Effector memory CD4-positive, alpha-beta T cell (primary cell): ENCODE measurements at regions not wholly inside any gene's neighbourhood (a gene's known extent, or its start where the extent isn't known, plus 50 kb on each side); places are given as distances from the start of the nearest gene placed in this dataset.

Experiments
- DNase-seq, 3 donors: peaks; one replicate each; pipeline ENCODE4 v3.0.0-alpha.2; 2020
- H3K27ac ChIP-seq: 2 replicates; pipeline ENCODE4 v1.7.0; 2013; ENCODE audit warnings: mild to moderate bottlenecking, low read length, moderate library complexity; ENCODE audit not compliant: insufficient read depth, poor library complexity, severe bottlenecking
- H3K27me3 ChIP-seq: replicated peaks from 2 replicates; pipeline ENCODE4 v1.7.0; 2013; ENCODE audit warnings: mild to moderate bottlenecking, low read length; ENCODE audit not compliant: insufficient read depth, control insufficient read depth, poor library complexity, severe bottlenecking
- H3K36me3 ChIP-seq: 2 replicates; pipeline ENCODE4 v1.7.0; 2013; ENCODE audit warnings: mild to moderate bottlenecking, low read length, moderate library complexity; ENCODE audit not compliant: control insufficient read depth, insufficient read depth
- H3K4me1 ChIP-seq: 2 replicates; pipeline ENCODE4 v1.7.0; 2013; ENCODE audit warnings: low read length, mild to moderate bottlenecking; ENCODE audit not compliant: control insufficient read depth, insufficient read depth, poor library complexity, severe bottlenecking
- H3K4me3 ChIP-seq: 2 replicates; pipeline ENCODE4 v1.7.0; 2013; ENCODE audit warnings: low read length, low read depth, mild to moderate bottlenecking; ENCODE audit not compliant: insufficient read depth, poor library complexity, severe bottlenecking
- H3K9me3 ChIP-seq: 2 replicates; pipeline ENCODE4 v1.7.0; 2013; ENCODE audit warnings: mild to moderate bottlenecking, low read length, moderate library complexity; ENCODE audit not compliant: control insufficient read depth

DNA sequence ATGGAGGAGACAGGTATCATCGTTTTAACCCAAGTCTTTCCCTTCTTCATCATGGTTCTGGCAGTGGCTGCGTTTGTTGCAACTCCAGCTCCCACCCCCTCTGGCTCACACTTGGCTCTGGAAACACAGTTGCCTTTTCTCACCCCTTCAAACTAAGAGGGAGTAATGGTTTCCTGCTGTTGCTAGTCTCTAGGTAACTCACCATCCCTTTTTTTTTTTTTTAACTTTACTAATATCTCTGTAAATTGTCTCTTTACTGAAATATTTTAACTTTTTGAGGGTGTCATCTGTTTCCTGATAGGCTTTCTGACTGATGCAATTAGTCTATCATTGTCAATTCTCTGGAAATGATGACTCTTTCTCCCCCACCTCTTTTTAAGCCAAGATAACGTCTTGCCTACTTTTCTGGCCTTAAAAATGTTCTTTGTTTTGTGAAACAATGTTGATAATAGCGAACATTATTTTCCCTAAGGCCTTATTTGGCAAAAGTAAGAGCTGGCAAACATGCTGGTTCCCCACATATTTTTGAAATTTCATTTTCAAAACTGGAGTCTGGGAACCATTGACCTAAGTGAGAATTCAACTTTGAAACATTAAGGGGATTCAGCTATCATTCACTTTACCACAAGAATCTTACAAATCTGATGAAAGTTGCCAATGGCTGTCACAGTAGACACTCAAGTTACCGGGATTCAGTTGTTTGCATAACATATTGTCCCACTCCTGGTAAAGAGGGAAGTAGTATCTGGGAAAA is 85.3 kb downstream of the LEPR start:
- no peak for DNase-seq
- H3K9me3 ChIP-seq = no peaks in the 10 kb centered on the region
- no peak overlapping the region for H3K4me3 ChIP-seq
- H3K36me3 ChIP-seq = no peaks in the 10 kb centered on the region
- H3K4me1 ChIP-seq = no peaks in the 10 kb centered on the region
- H3K27ac ChIP-seq = no peak overlapping the region
- H3K27me3 ChIP-seq = no peaks in the 10 kb centered on the region

DNA sequence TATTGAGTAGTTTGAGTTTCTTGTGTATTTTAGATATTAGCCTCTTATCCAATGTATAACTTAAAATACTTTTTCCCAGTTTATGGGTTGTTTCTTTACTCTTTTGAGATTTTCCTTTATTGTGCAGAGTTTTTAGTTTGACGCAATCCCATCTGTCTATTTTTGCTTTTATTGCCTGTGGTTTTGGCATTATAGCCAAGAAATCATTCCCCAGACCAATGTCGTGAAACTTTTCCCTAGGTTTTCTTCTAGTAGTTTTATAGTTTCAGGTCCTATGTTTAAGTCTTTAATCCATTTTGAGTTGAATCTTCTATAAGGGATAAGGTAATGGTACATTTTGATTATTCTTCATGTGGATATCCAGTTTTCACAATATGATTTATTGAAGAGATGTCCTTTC is 87.6 kb downstream of the LEPR start:
- no peak for DNase-seq
- Histone ChIP-seq H3K36me3 (no peaks in the 10 kb centered on the region), H3K4me3 (no peak overlapping the region), H3K4me1 (no peaks in the 10 kb centered on the region), H3K27me3 (no peaks in the 10 kb centered on the region), H3K9me3 (no peaks in the 10 kb centered on the region), H3K27ac (no peak overlapping the region)

DNA sequence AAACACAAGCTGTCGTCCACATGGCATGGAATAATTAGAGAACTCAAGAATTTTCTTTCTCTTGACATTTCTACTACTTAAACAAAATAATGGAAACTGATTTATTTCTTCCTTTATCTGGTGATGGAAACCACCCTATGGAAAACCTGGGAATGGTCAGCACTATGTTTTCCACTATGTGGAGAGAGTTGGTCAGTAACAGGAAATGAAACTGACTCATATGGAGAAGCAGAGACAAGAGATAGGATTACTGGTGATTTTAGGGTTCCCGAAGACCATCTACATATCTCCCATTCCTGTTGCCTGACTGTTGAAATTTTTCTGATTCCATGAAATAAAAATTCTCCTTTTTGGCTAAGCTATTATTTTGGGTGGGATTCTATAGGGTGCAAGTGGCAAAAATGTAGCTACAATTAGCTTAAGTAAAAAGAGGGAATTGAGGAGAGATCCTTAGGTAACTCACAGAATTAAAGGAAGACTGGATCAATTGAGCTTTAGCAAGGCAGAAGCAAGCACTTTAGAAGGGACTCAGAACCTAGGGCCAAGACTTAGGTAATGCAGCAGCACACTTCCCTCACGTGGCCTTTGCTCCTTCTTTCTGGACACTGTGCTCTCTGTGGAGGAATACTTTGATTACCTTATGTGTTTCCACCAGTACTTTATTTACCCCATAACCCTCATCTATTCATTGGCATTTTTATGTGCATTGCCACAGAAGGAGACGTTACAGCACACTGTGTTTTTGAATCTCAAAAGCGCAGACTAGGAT is 89.6 kb downstream of the LEPR start:
- H3K9me3 ChIP-seq = no peaks in the 10 kb centered on the region
- no peak overlapping the region for H3K27ac ChIP-seq
- no peak for DNase-seq
- no peaks in the 10 kb centered on the region for H3K27me3 ChIP-seq
- no peaks in the 10 kb centered on the region for H3K4me1 ChIP-seq
- no peaks in the 10 kb centered on the region for H3K36me3 ChIP-seq
- no peak overlapping the region for H3K4me3 ChIP-seq

DNA sequence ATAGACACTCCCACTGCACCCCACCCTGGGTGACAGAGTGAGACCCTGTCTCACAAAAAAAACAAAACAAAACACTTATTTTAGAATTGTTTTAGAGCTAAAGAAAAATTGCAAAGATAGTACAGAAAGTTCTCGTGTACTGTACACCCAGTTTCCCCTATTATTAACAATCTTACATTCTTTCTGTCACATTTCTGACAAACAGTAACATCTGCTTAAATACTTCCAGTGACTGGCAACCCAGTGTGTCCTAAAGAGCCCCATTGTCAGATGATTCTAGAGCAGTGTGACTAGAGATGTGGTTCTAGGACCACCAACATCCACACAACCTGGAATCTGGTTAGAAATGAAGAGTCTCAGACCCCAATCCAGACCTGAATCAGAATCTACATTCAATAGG is 90.5 kb downstream of the LEPR start:
- no peak for DNase-seq
- Histone ChIP-seq H3K9me3 (no peaks in the 10 kb centered on the region), H3K4me1 (no peaks in the 10 kb centered on the region), H3K27ac (no peak overlapping the region), H3K4me3 (no peak overlapping the region), H3K36me3 (no peaks in the 10 kb centered on the region), H3K27me3 (no peaks in the 10 kb centered on the region)

DNA sequence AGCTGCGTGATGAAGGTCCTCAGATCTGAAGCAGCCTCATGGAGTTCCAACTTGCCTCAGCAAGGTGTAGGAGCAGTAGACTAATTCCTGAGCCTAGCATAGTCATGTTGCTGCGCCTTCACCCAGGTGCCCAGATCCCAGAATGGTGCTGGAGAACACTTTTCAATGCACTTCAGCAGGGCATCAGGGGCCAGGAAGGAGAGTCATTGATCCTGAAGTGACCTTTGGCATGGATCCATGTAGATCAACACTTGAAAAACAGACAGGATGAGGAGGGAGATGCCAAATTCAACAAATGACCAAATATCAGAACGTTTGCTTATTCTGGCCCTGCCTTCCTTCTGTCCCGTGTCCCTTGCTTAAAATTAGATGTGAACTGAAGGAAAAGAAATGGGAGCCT is 91.9 kb downstream of the LEPR start:
- Histone ChIP-seq H3K27ac (no peak overlapping the region), H3K9me3 (no peaks in the 10 kb centered on the region), H3K4me3 (no peak overlapping the region), H3K36me3 (no peaks in the 10 kb centered on the region), H3K4me1 (no peaks in the 10 kb centered on the region), H3K27me3 (no peaks in the 10 kb centered on the region)
- no peak for DNase-seq

DNA sequence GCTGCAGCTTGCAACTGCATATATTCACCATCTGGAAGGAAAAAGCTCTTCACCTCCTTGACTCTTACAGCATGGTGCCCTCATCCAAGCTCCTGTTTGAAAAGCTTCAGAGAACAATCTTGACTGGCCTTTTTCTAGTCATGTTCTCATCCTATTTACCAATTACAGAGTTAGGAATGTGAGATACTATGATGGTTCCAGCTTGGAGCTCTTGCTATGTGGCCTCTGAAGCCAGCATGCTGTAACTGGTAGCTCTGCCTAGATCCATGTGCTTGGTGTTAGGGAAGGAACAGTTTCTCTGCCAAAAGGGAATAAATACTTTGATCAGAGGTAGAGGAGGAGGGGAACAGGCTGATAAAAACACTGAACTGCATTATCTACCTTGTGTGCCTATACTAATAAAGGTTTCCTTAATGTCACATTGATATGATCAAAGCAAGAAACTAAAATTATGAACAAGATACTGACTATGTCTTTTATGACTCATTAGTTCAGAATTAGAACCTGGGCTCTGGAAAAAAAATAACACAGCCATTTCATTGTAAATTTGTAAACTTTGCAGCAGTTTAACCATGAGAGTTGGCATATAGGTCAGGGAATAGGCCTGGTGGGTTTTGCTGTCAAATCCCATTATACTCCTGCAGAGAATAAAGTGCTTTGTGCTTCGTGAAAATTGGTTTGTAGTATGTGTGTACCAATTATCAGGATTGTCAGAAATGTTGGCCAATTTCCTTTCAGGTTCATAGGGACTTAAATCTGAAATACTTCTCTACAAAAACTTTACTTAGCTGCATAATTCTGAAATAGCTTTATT is 92.7 kb downstream of the LEPR start:
- H3K27me3 ChIP-seq = no peaks in the 10 kb centered on the region
- no peak for DNase-seq
- no peak overlapping the region for H3K4me3 ChIP-seq
- no peaks in the 10 kb centered on the region for H3K4me1 ChIP-seq
- no peaks in the 10 kb centered on the region for H3K36me3 ChIP-seq
- no peak overlapping the region for H3K27ac ChIP-seq
- no peaks in the 10 kb centered on the region for H3K9me3 ChIP-seq

DNA sequence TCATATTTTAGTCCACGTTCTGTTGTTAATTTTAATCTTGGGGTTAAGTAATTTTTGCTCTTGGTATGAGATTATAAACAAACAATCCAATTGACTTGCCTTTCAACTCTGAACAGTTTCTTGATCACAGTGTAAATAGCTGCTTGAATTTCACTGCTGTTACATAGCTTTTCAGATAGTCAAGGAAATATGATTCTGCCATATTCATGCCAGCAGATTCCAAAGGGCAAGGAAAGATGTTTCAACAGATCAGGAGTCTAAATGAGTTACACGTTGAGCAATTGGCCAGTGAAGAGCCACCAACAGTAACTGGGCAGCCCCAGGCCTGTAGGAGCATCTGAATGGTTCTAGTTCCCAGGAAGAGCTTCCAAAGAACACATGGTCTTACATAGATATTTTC is 93.6 kb downstream of the LEPR start:
- H3K4me3 ChIP-seq = no peak overlapping the region
- no peak overlapping the region for H3K27ac ChIP-seq
- no peak for DNase-seq
- H3K27me3 ChIP-seq = no peaks in the 10 kb centered on the region
- no peaks in the 10 kb centered on the region for H3K36me3 ChIP-seq
- H3K9me3 ChIP-seq = no peaks in the 10 kb centered on the region
- H3K4me1 ChIP-seq = no peaks in the 10 kb centered on the region

DNA sequence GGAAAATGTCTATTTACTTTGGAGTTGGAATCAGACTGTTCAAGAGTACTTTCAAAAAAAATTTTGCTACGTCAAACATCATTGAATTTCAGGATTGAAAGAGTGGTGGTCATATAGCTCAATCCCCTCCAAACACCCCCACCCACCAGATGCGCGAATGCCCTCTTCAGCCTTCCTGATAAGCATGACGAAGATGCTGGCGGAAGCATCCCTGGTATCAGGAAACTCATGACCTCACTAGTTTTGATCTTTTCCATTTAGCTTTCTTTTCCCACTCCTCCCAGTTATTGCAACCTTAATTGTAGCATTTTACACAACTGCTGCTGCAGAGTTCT is 104.4 kb downstream of the LEPR start:
- no peak for DNase-seq
- Histone ChIP-seq H3K27ac (no peak overlapping the region), H3K4me1 (no peaks in the 10 kb centered on the region), H3K9me3 (no peaks in the 10 kb centered on the region), H3K36me3 (no peaks in the 10 kb centered on the region), H3K4me3 (no peak overlapping the region), H3K27me3 (peaks cover 11% of the 10 kb centered on the region)

DNA sequence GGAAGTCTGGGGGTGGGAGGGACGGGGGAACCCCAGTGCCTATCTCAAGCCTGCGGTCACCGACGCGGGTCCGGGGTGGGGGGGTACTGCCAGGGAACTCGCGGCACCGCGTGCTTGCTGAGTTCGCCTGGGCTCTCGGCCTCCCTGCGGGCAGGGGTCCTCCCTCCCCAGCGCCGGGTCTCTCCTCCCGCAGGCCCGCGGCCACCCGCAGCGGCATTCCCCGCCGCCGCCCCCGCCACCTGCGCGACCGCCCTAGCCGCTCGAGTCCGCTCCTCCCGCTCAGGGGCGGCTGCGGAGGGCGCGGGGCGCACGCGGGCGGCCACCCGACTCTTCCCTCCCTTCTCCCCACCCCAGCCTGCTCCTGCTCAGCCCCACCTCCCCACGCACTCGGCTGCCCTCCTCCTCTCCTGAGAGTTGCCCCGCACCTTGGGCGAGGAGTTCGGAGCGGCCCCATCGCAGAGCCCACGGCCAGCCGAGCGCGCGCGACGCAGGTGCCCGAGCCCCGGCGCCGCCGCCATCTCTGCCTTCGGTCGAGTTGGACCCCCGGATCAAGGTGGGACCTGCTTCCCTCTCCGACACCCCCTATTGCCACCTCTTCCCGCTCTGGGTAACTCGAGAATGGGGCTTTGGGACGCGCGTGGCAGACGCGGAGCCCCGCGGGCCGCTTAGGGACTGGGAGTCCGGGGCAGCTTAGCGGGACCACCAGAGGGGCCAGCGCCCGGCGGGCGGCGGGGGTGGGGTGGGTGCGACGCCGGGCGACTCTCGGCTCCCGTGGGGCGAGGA is 105.0 kb downstream of the LEPR start:
- DNase-seq = no peak
- H3K4me3 ChIP-seq = no peak overlapping the region
- H3K27me3 ChIP-seq = peaks cover 11% of the 10 kb centered on the region
- H3K9me3 ChIP-seq = no peaks in the 10 kb centered on the region
- no peak overlapping the region for H3K27ac ChIP-seq
- no peaks in the 10 kb centered on the region for H3K4me1 ChIP-seq
- H3K36me3 ChIP-seq = no peaks in the 10 kb centered on the region
